ENCODE measurements at regions not wholly inside any gene's neighbourhood (a gene's known extent, or its start where the extent isn't known, plus 50 kb on each side); places are given as distances from the start of the nearest gene placed in this dataset.

GRCh38 chr18:52131845-52132244 is 208.2 kb upstream of the DCC start:
- Histone ChIP-seq H3K4me1 (ENCODE audit: control insufficient read depth in 1 of 2, low read depth in 2 of 2) (no peaks in the 10 kb centered on the region), H3K27ac (no peak overlapping the region), H3K27me3 (replicated peaks; ENCODE audit: insufficient read depth) (no peaks in the 10 kb centered on the region), H3K4me3 (no peak overlapping the region), H3K9me3 (no peaks in the 10 kb centered on the region), H3K36me3 (no peaks in the 10 kb centered on the region)
- DNase-seq (ENCODE audit: low spot score) (no peak), ATAC-seq (ENCODE audit: insufficient number of reproducible peaks, low FRiP score, low read depth) (no peak)
- TF ChIP-seq, protein P1, sequence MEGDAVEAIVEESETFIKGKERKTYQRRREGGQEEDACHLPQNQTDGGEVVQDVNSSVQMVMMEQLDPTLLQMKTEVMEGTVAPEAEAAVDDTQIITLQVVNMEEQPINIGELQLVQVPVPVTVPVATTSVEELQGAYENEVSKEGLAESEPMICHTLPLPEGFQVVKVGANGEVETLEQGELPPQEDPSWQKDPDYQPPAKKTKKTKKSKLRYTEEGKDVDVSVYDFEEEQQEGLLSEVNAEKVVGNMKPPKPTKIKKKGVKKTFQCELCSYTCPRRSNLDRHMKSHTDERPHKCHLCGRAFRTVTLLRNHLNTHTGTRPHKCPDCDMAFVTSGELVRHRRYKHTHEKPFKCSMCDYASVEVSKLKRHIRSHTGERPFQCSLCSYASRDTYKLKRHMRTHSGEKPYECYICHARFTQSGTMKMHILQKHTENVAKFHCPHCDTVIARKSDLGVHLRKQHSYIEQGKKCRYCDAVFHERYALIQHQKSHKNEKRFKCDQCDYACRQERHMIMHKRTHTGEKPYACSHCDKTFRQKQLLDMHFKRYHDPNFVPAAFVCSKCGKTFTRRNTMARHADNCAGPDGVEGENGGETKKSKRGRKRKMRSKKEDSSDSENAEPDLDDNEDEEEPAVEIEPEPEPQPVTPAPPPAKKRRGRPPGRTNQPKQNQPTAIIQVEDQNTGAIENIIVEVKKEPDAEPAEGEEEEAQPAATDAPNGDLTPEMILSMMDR (IDR thresholded peaks at IDR 0.05), result no peak

GRCh38 chr18:52136532-52136931 is 203.5 kb upstream of the DCC start:
- Histone ChIP-seq H3K36me3 (no peaks in the 10 kb centered on the region), H3K27me3 (replicated peaks; ENCODE audit: insufficient read depth) (no peaks in the 10 kb centered on the region), H3K4me3 (no peak overlapping the region), H3K27ac (no peak overlapping the region), H3K9me3 (no peaks in the 10 kb centered on the region), H3K4me1 (ENCODE audit: control insufficient read depth in 1 of 2, low read depth in 2 of 2) (no peaks in the 10 kb centered on the region)
- ATAC-seq (ENCODE audit: insufficient number of reproducible peaks, low FRiP score, low read depth) (no peak), DNase-seq (ENCODE audit: low spot score) (no peak)
- TF ChIP-seq, protein P1 (IDR thresholded peaks at IDR 0.05), result no peak

- no peak for ATAC-seq (ENCODE audit: insufficient number of reproducible peaks, low FRiP score, low read depth)
- H3K4me1 ChIP-seq (ENCODE audit: control insufficient read depth in 1 of 2, low read depth in 2 of 2), result no peaks in the 10 kb centered on the region
- no peaks in the 10 kb centered on the region for H3K27me3 ChIP-seq (replicated peaks; ENCODE audit: insufficient read depth)
- TF ChIP-seq, protein P1 (IDR thresholded peaks at IDR 0.05), result no peak
- DNase-seq (ENCODE audit: low spot score), result no peak
- no peaks in the 10 kb centered on the region for H3K9me3 ChIP-seq
- H3K36me3 ChIP-seq, result no peaks in the 10 kb centered on the region
- H3K27ac ChIP-seq, result no peak overlapping the region
- no peak overlapping the region for H3K4me3 ChIP-seq
Measured at GRCh38 chr18:52140986-52141385, 199.0 kb upstream of the DCC start.

DNA sequence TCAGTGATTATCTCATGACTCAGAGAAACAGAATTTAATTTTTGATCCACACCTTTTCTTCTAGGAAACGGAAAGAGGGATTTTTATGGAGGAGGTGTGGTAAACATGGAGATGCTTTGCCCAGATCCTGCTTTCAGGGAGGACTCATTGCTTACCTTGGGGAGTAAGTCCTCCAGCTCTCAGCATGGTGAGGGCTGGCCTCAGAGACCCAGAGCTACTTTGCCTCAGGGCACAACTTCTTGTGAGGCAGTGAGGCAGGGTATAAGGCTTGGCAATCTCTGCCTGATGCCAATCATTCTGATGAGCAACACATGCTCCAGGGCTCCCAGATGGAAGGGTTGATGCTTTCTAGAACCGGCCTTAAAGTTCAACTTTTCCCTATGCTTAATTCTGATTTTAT is 189.9 kb upstream of the DCC start:
- Histone ChIP-seq H3K36me3 (no peaks in the 10 kb centered on the region), H3K27ac (no peak overlapping the region), H3K9me3 (no peaks in the 10 kb centered on the region), H3K27me3 (replicated peaks; ENCODE audit: insufficient read depth) (no peaks in the 10 kb centered on the region), H3K4me3 (no peak overlapping the region), H3K4me1 (ENCODE audit: control insufficient read depth in 1 of 2, low read depth in 2 of 2) (no peaks in the 10 kb centered on the region)
- ATAC-seq (ENCODE audit: insufficient number of reproducible peaks, low FRiP score, low read depth), result no peak
- TF ChIP-seq, protein P1 (IDR thresholded peaks at IDR 0.05), result no peak
- no peak for DNase-seq (ENCODE audit: low spot score)

DNA sequence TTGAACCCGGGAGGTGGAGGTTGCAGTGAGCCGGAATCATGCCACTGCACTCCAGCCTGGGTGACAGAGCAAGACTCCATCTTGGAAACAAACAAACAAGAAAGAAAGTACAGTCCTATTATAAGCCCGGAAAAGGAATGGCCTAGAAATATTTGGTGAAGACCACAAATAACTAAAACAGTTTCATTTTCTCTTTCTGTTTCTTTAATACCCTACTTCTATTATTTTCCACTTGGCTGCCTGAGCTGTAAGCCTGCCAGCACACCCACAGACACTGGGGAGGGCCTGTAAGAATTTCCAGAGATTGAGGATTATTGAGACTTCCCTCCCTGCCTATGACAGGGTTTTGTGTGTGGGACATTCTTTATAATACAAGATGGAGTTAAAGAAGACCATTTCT is 188.0 kb upstream of the DCC start:
- H3K27ac ChIP-seq, result no peak overlapping the region
- H3K27me3 ChIP-seq (replicated peaks; ENCODE audit: insufficient read depth), result no peaks in the 10 kb centered on the region
- no peak for ATAC-seq (ENCODE audit: insufficient number of reproducible peaks, low FRiP score, low read depth)
- H3K4me3 ChIP-seq, result no peak overlapping the region
- no peak for DNase-seq (ENCODE audit: low spot score)
- TF ChIP-seq, protein P1 (IDR thresholded peaks at IDR 0.05), result no peak
- H3K36me3 ChIP-seq, result no peaks in the 10 kb centered on the region
- no peaks in the 10 kb centered on the region for H3K9me3 ChIP-seq
- H3K4me1 ChIP-seq (ENCODE audit: control insufficient read depth in 1 of 2, low read depth in 2 of 2), result no peaks in the 10 kb centered on the region

Measured in thoracic aorta (tissue), 2 donors.